Upper lobe of right lung (tissue), 1 donor: ENCODE measurements at regions not wholly inside any gene's neighbourhood (a gene's known extent, or its start where the extent isn't known, plus 50 kb on each side); places are given as distances from the start of the nearest gene placed in this dataset.

Source experiments
- ATAC-seq: fragments of 200-7000 bp; cut with Tn5 transposase; one replicate; pipeline ENCODE4 v1.9.1; 2020; ENCODE audit warnings: mild to moderate bottlenecking, moderate library complexity
- DNase-seq: peaks from one replicate; pipeline ENCODE4 v3.0.0-alpha.2; 2020
- H3K27ac ChIP-seq: fragments of 200-600 bp; one replicate; pipeline ENCODE4 v1.8.0; 2022
- H3K27me3 ChIP-seq: fragments of 200-600 bp; one replicate; pipeline ENCODE4 v1.8.0; 2022; ENCODE audit warnings: mild to moderate bottlenecking
- H3K36me3 ChIP-seq: fragments of 200-600 bp; one replicate; pipeline ENCODE4 v1.8.0; 2022
- H3K4me1 ChIP-seq: fragments of 200-600 bp; one replicate; pipeline ENCODE4 v1.8.0; 2022
- H3K4me3 ChIP-seq: fragments of 200-600 bp; one replicate; pipeline ENCODE4 v1.8.0; 2022; ENCODE audit warnings: mild to moderate bottlenecking
- H3K9me3 ChIP-seq: fragments of 200-600 bp; one replicate; pipeline ENCODE4 v1.8.0; 2022
- intact Hi-C: fragments of 100-400 bp; cut with DNase I; formaldehyde crosslinking; loops from one replicate; pipeline ENCODE4 v1.11.0; 2022
- TF ChIP-seq, protein P1 (sequence below): fragments of 200-600 bp; IDR thresholded peaks from one replicate; pipeline ENCODE4 v1.8.0; 2022; ENCODE audit warnings: antibody characterized with exemption
- donor health status: DM: no; HTN: yes; CAD: no; lungs with severe emphysema.

DNA sequence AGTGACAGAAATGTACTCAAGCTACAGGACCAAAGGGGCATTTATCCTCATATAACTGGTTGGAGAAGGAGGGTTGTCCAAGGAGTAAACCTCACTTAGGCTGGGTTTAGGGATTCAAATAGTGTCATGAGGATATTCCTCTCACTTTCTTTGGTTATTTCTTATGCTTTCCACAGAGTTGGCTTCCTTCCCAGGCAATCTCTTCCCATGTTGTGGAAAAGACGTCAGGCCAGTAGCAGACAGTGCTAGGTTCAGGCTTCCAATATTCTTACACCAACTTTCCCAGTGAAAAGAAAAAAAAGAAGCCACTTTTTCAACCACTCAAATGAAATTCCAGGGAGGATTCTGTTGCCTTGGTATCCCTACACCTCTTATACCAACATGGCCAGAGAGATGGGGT is 653.0 kb downstream of the C4orf33 start:
- H3K4me1 ChIP-seq, result no peaks in the 10 kb centered on the region
- intact Hi-C loops, result no loop called here
- no peak for DNase-seq
- no peaks in the 10 kb centered on the region for H3K36me3 ChIP-seq
- TF ChIP-seq, protein P1, sequence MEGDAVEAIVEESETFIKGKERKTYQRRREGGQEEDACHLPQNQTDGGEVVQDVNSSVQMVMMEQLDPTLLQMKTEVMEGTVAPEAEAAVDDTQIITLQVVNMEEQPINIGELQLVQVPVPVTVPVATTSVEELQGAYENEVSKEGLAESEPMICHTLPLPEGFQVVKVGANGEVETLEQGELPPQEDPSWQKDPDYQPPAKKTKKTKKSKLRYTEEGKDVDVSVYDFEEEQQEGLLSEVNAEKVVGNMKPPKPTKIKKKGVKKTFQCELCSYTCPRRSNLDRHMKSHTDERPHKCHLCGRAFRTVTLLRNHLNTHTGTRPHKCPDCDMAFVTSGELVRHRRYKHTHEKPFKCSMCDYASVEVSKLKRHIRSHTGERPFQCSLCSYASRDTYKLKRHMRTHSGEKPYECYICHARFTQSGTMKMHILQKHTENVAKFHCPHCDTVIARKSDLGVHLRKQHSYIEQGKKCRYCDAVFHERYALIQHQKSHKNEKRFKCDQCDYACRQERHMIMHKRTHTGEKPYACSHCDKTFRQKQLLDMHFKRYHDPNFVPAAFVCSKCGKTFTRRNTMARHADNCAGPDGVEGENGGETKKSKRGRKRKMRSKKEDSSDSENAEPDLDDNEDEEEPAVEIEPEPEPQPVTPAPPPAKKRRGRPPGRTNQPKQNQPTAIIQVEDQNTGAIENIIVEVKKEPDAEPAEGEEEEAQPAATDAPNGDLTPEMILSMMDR, result no peak
- no peaks in the 10 kb centered on the region for H3K9me3 ChIP-seq
- ATAC-seq, result no peak
- no peak overlapping the region for H3K4me3 ChIP-seq
- no peaks in the 10 kb centered on the region for H3K27me3 ChIP-seq
- no peak overlapping the region for H3K27ac ChIP-seq

DNA sequence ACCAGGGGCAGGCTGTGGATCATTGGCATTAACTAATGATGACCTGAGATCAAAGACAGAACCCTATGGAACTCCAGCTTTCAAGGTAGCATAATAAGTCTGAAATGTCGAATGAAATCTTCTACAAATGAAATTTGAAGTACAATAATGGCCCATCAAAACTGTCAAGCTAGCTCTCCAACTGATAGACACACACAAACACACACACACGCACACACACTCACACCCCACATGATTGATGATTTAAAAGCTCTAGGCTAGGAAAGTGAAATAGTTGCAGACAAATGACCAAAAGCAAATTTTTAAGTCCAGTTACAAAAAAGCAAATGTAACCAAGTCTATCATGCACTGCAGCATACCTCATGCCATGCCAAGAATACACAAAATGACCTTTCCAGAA is 655.7 kb downstream of the C4orf33 start:
- H3K4me3 ChIP-seq, result no peak overlapping the region
- no peaks in the 10 kb centered on the region for H3K36me3 ChIP-seq
- no peaks in the 10 kb centered on the region for H3K4me1 ChIP-seq
- DNase-seq (no peak), ATAC-seq (no peak)
- no peaks in the 10 kb centered on the region for H3K27me3 ChIP-seq
- no peak overlapping the region for H3K27ac ChIP-seq
- TF ChIP-seq, protein P1, result no peak
- no peaks in the 10 kb centered on the region for H3K9me3 ChIP-seq
- intact Hi-C loops, result no loop called here

DNA sequence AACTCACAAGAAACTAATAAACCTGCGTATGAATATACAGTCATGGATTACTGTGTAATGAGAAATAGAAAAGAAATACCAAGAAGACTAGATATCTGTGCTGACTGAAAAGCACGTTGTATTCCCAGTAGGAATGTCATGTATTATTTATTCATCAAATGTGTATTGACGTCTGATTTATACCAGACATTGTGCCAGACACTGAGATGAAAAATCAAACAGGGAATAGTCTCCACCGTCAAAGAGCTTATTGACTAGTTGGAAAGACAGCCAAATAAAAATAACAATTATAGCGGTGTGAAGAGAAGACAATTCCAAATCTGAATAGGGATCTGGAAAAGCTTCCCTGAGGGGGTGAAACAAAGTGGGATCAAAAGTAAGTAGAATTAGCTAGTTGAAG is 687.6 kb downstream of the C4orf33 start:
- no peaks in the 10 kb centered on the region for H3K9me3 ChIP-seq
- TF ChIP-seq, protein P1, result no peak
- no peaks in the 10 kb centered on the region for H3K4me1 ChIP-seq
- no peaks in the 10 kb centered on the region for H3K36me3 ChIP-seq
- intact Hi-C loops, result no loop called here
- no peak overlapping the region for H3K27ac ChIP-seq
- no peaks in the 10 kb centered on the region for H3K27me3 ChIP-seq
- H3K4me3 ChIP-seq, result no peak overlapping the region
- DNase-seq, result no peak
- no peak for ATAC-seq

DNA sequence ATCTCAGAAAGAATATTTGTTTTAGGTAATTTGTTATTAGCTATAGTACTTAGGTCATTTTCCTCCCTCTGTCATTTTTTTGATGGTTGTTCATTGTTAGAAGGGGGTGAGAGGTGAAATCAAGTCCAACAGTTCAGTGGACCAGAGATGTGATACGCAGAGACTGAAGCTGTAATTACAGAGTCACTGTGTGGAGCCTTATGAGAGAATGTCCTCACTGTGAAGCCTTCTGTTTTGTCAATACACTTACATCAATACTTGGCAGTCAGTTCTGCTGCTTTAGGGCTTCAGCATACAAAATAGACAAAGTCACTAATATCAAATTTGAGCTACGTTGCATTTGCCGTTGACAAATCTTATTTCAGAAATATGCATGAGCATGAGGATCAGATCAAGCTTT is 692.5 kb downstream of the C4orf33 start:
- ATAC-seq (no peak), DNase-seq (no peak)
- Histone ChIP-seq H3K27ac (no peak overlapping the region), H3K27me3 (no peaks in the 10 kb centered on the region), H3K36me3 (no peaks in the 10 kb centered on the region), H3K4me1 (no peaks in the 10 kb centered on the region), H3K4me3 (no peak overlapping the region), H3K9me3 (no peaks in the 10 kb centered on the region)
- TF ChIP-seq, protein P1, result no peak
- intact Hi-C loops, result no loop called here

DNA sequence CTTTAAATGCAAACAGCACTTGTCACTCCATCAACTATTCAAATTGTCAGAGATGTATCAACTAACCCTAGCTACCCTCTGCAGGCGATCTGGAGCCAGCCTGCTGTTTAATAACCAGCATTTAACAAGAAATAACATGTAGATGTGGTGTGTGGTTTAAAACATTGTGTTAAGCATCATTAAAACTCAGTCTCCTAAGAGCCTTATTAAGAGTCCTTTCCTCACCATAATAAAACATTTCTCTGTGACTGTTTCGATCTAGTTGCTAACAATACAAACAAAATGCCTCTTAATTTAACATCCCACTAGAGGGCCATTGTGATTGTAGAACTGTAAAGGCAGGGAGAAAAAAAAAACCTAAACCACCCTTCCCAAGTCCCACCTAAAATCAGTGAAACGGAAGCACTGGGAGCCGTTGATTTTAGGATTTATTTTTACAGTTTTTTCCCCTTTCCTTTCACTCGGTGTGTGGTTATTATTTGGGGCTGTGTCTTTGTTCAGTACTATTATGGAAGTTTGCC is 708.6 kb downstream of the C4orf33 start:
- no peak for DNase-seq
- no peaks in the 10 kb centered on the region for H3K4me1 ChIP-seq
- H3K27me3 ChIP-seq, result no peaks in the 10 kb centered on the region
- TF ChIP-seq, protein P1, result no peak
- intact Hi-C loops, result no loop called here
- no peaks in the 10 kb centered on the region for H3K36me3 ChIP-seq
- no peak overlapping the region for H3K27ac ChIP-seq
- H3K4me3 ChIP-seq, result no peak overlapping the region
- no peak for ATAC-seq
- no peaks in the 10 kb centered on the region for H3K9me3 ChIP-seq

DNA sequence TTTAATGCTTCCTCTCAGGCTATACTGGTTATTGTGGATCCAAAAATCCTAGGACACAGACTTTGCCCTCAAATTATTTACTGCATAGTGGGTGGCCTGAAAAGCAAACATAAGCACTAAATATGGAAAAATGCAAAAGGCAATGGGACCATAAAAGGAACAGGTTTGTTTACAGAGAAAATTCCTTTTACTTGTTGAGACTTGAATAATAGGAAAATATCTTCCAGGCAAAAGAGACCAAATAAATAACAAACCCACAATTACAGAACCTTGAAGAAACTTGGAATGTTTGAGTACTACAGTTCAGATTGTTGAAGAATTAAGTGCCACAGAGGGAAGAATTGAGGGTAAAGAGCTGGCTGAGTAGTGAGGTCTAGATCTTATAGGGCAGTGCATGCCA is 711.0 kb downstream of the C4orf33 start:
- Histone ChIP-seq H3K4me1 (no peaks in the 10 kb centered on the region), H3K36me3 (no peaks in the 10 kb centered on the region), H3K4me3 (no peak overlapping the region), H3K9me3 (no peaks in the 10 kb centered on the region), H3K27me3 (no peaks in the 10 kb centered on the region), H3K27ac (no peak overlapping the region)
- DNase-seq (no peak), ATAC-seq (no peak)
- TF ChIP-seq, protein P1, result no peak
- intact Hi-C loops, result no loop called here
